ENCODE measurements at regions not wholly inside any gene's neighbourhood (a gene's known extent, or its start where the extent isn't known, plus 50 kb on each side); places are given as distances from the start of the nearest gene placed in this dataset.

GRCh38 chr4:64796581-64796980, 387.3 kb upstream of the TECRL start:
- WGBS, 2 experiments (ENCODE audit: extremely low coverage in 1 of 2, insufficient coverage in 1 of 2, insufficient read length in 1 of 2, insufficient replicate concordance in 2 of 2, low coverage in 1 of 2, low lambda C conversion rate in 2 of 2, missing lambda C conversion rate in 1 of 2), result 91% methylated on average over 2 of the region's 2 CpGs; no CpG with 5 or more reads in 1 of the 2 experiments
- H2BK20ac ChIP-seq (ENCODE audit: low read length), result no peak overlapping the region
- peaks cover 0 to 3% (median 0%) of the 10 kb centered on the region in 4 experiments; a peak in 1 of 7 replicates for H3K4me1 ChIP-seq (replicated peaks in 1 of 4; ENCODE audit: control insufficient read depth in 3 of 4, insufficient read depth in 4 of 4, low read length in 3 of 4)
- H3K14ac ChIP-seq (ENCODE audit: insufficient read length), result no peak overlapping the region
- H3K4me2 ChIP-seq (ENCODE audit: insufficient read depth in 1 of 2, low read depth in 2 of 2, low read length in 2 of 2), result no peak overlapping the region
- no peak overlapping the region for H3K9ac ChIP-seq (replicated peaks in 1 of 4; ENCODE audit: extremely low read depth in 1 of 4, low read depth in 3 of 4, low read length in 3 of 4)
- no peaks in the 10 kb centered on the region for H4K20me1 ChIP-seq (replicated peaks in 1 of 2; ENCODE audit: control insufficient read depth in 1 of 2, insufficient read depth in 2 of 2, low read length in 2 of 2)
- no peaks in the 10 kb centered on the region for H3K27me3 ChIP-seq (replicated peaks in 1 of 4; ENCODE audit: control insufficient read depth in 3 of 4, extremely low read depth in 1 of 4, insufficient read depth in 3 of 4, low read length in 3 of 4)
- no peak for DNase-seq (ENCODE audit: low read depth in 1 of 2, low spot score in 2 of 2)
- CTCF ChIA-PET (ENCODE audit: partially characterized antibody), result no interaction called here
- H3K23ac ChIP-seq (ENCODE audit: insufficient read length), result no peak overlapping the region
- no peak overlapping the region for H4K8ac ChIP-seq (ENCODE audit: extremely low read depth, insufficient read depth, low read length)
- no peak overlapping the region for H2BK120ac ChIP-seq (replicated peaks; ENCODE audit: low read depth, low read length)
- H4K5ac ChIP-seq (ENCODE audit: insufficient read length, low read depth, low read length), result no peak overlapping the region
- no peak overlapping the region for H3K27ac ChIP-seq (ENCODE audit: low read depth, low read length)
- no peak overlapping the region for H3K4ac ChIP-seq (replicated peaks; ENCODE audit: insufficient read length, low read depth, low read length)
- no peaks in the 10 kb centered on the region for H3K79me1 ChIP-seq (ENCODE audit: low read depth, low read length)
- no peak overlapping the region for H2BK12ac ChIP-seq (ENCODE audit: low read depth, low read length)
- POLR2A ChIA-PET (ENCODE audit: partially characterized antibody), result no interaction called here
- H3K18ac ChIP-seq (ENCODE audit: extremely low read depth, low read length), result no peak overlapping the region
- H3K23me2 ChIP-seq (ENCODE audit: low read depth, low read length), result no peaks in the 10 kb centered on the region; the same call in 1 of the 2 replicates
- FAIRE-seq, result no peak
- H2BK15ac ChIP-seq (ENCODE audit: low read length), result no peak overlapping the region
- H4K91ac ChIP-seq (replicated peaks; ENCODE audit: insufficient read length, low read length), result no peak overlapping the region
- no peak overlapping the region for H3K4me3 ChIP-seq (ENCODE audit: extremely low read depth in 1 of 4, insufficient read depth in 2 of 4, low read depth in 3 of 4, low read length in 4 of 4)
- H2AK5ac ChIP-seq (ENCODE audit: low read depth, low read length), result no peak overlapping the region
- no peak overlapping the region for H2BK5ac ChIP-seq (ENCODE audit: low read depth, low read length)
- no peak overlapping the region for H2AFZ ChIP-seq (ENCODE audit: low read length)
- no peak overlapping the region for H3K56ac ChIP-seq (replicated peaks; ENCODE audit: insufficient read length, low read depth, low read length)
- no peaks in the 10 kb centered on the region for H3K36me3 ChIP-seq (ENCODE audit: control insufficient read depth in 2 of 4, insufficient read depth in 4 of 4, low read length in 3 of 4)
- H3K9me3 ChIP-seq (ENCODE audit: insufficient read depth in 2 of 2, low read depth in 1 of 2, low read length in 1 of 2), result no peaks in the 10 kb centered on the region
- no peaks in the 10 kb centered on the region for H3K79me2 ChIP-seq (ENCODE audit: control insufficient read depth in 1 of 2, insufficient read depth in 2 of 2, low read length in 2 of 2)
- no peak for TF ChIP-seq BCL11A (IDR thresholded peaks at IDR 0.05; ENCODE audit: low read depth in 2 of 2, low read length in 2 of 2)
- no peak for TF ChIP-seq POLR2AphosphoS5 (IDR thresholded peaks at IDR 0.05; ENCODE audit: low read depth, low read length)
- no peak for TF ChIP-seq TEAD4 (IDR thresholded peaks at IDR 0.05; ENCODE audit: low read depth, low read length)
- TF ChIP-seq TCF12 (IDR thresholded peaks at IDR 0.05; ENCODE audit: low read depth, low read length), result no peak
- TF ChIP-seq CHD1 (IDR thresholded peaks at IDR 0.05; ENCODE audit: low read depth, low read length), result no peak
- no peak for TF ChIP-seq CHD2 (IDR thresholded peaks at IDR 0.05; ENCODE audit: low read length)
- no peak for TF ChIP-seq ASH2L (IDR thresholded peaks at IDR 0.05; ENCODE audit: low read length)
- no peak for TF ChIP-seq RFX5 (IDR thresholded peaks at IDR 0.05; ENCODE audit: borderline replicate concordance, low read depth, low read length)
- TF ChIP-seq TBP (IDR thresholded peaks at IDR 0.05; ENCODE audit: low read depth, low read length), result no peak
